ENCODE measurements at regions not wholly inside any gene's neighbourhood (a gene's known extent, or its start where the extent isn't known, plus 50 kb on each side); places are given as distances from the start of the nearest gene placed in this dataset.

DNA sequence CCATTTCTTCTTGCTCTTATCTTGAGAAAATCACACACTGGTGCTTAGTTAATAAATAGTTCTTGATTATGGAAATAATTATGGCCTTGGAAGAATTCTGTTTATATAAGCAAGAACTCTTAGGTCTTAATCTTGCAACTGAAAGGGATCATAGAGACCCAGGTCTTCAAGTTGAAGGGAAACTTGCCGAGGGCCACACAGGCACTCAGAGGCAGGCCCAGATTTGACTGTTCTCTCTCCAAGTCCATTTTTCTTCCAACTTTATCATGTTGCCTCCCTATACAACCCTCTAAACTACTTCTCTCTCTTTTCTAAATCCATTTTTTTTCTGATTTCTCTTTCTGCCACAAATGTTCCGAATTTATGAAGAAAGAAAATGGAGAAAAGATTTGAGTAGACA is 94.5 kb upstream of the RMDN2 start:
- CTCF ChIA-PET = interaction anchor here (1.2 to 7.5 kb wide), 2 partner anchors 48 to 416 kb away, joined by 6 to 59 read pairs; no protein-coding TSS in a partner anchor
- Mint-ChIP-seq H3K4me1 (peaks cover 22% of the 10 kb centered on the region), H3K27me3 (no peaks in the 10 kb centered on the region), H3K4me3 (no peak overlapping the region), H3K27ac (no peak overlapping the region), H3K36me3 (ENCODE audit: low read depth) (no peaks in the 10 kb centered on the region), H3K9me3 (ENCODE audit: low read depth) (no peaks in the 10 kb centered on the region)
- intact Hi-C loops (cut with DNase I, micrococcal nuclease) = loop anchor here in 1 of 2 experiments (5.0 kb wide), 3 partner anchors 193 to 663 kb away; no protein-coding TSS in a partner anchor
- POLR2A ChIA-PET = no interaction called here
- DNase-seq (no peak), ATAC-seq (no peak)

GRCh38 chr2:37831081-37831780 is 93.9 kb upstream of the RMDN2 start:
- intact Hi-C loops (cut with DNase I, micrococcal nuclease) = loop anchor here in 1 of 2 experiments (5.0 kb wide), 3 partner anchors 194 to 664 kb away; no protein-coding TSS in a partner anchor
- CTCF ChIA-PET = interaction anchor here (0.5 to 7.5 kb wide), 4 partner anchors 47 to 435 kb away, joined by 3 to 59 read pairs (median 20); no protein-coding TSS in a partner anchor
- POLR2A ChIA-PET = no interaction called here
- Mint-ChIP-seq H3K27ac (no peak overlapping the region), H3K36me3 (ENCODE audit: low read depth) (no peaks in the 10 kb centered on the region), H3K4me3 (no peak overlapping the region), H3K27me3 (no peaks in the 10 kb centered on the region), H3K4me1 (peaks cover 22% of the 10 kb centered on the region), H3K9me3 (ENCODE audit: low read depth) (no peaks in the 10 kb centered on the region)
- ATAC-seq (no peak), DNase-seq (no peak)

- intact Hi-C loops (cut with DNase I, micrococcal nuclease) = loop anchor here (1.0 to 5.0 kb wide), 9 partner anchors 40 to 665 kb away; no protein-coding TSS in a partner anchor
- no peaks in the 10 kb centered on the region for H3K9me3 Mint-ChIP-seq (ENCODE audit: low read depth)
- ChIA-PET CTCF (interaction anchor here (0.6 to 7.5 kb wide), 21 partner anchors 8 to 457 kb away, joined by 3 to 59 read pairs (median 5); no protein-coding TSS in a partner anchor), POLR2A (no interaction called here)
- DNase-seq (peak; percentile 90), ATAC-seq (peak; percentile 76)
- no peak overlapping the region for H3K4me3 Mint-ChIP-seq
- H3K27me3 Mint-ChIP-seq = no peaks in the 10 kb centered on the region
- H3K27ac Mint-ChIP-seq = peak overlapping the region; percentile 32
- no peaks in the 10 kb centered on the region for H3K36me3 Mint-ChIP-seq (ENCODE audit: low read depth)
- peaks cover 22% of the 10 kb centered on the region for H3K4me1 Mint-ChIP-seq
Measured at GRCh38 chr2:37832590-37833197, 92.4 kb upstream of the RMDN2 start.

DNA sequence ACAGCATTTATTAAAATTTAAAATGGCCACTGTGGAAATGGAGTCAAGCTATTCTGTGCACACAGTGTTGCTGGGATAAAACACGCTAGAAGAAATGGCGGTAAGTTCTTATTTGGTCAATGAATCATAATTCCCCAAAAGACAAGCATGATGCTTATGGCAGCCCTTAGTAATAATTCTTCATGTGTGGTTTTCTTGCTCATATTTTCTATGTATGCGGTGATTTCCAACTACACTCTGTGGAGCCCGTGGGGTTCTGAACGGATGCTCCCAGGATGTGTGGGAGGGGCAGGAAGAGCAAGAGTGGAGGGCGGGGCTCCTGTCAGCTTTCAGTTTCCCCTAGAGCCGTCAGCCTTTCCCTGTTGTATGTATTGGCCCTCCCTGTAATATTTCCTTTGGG is 91.7 kb upstream of the RMDN2 start:
- Mint-ChIP-seq H3K4me1 (peaks cover 22% of the 10 kb centered on the region), H3K36me3 (ENCODE audit: low read depth) (no peaks in the 10 kb centered on the region), H3K9me3 (ENCODE audit: low read depth) (no peaks in the 10 kb centered on the region), H3K27me3 (no peaks in the 10 kb centered on the region), H3K27ac (no peak overlapping the region), H3K4me3 (no peak overlapping the region)
- peak; percentile 72 for ATAC-seq
- intact Hi-C loops (cut with DNase I, micrococcal nuclease) = loop anchor here (1.0 to 5.0 kb wide), 5 partner anchors 39 to 666 kb away; no protein-coding TSS in a partner anchor
- DNase-seq = peak; percentile 47
- POLR2A ChIA-PET = no interaction called here
- CTCF ChIA-PET = interaction anchor here (0.6 to 7.5 kb wide), 15 partner anchors 9 to 458 kb away, joined by 3 to 59 read pairs (median 6); no protein-coding TSS in a partner anchor

GRCh38 chr2:37836270-37836669 is 88.8 kb upstream of the RMDN2 start:
- Mint-ChIP-seq H3K4me3 (no peak overlapping the region), H3K36me3 (ENCODE audit: low read depth) (no peaks in the 10 kb centered on the region), H3K27ac (no peak overlapping the region), H3K9me3 (ENCODE audit: low read depth) (no peaks in the 10 kb centered on the region), H3K4me1 (peaks cover 17% of the 10 kb centered on the region), H3K27me3 (no peaks in the 10 kb centered on the region)
- ChIA-PET CTCF (interaction anchor here (0.5 to 5.3 kb wide), 4 partner anchors 41 to 629 kb away, joined by 3 to 36 read pairs (median 3); no protein-coding TSS in a partner anchor), POLR2A (no interaction called here)
- ATAC-seq = no peak
- intact Hi-C loops (cut with DNase I, micrococcal nuclease) = no loop called here
- no peak for DNase-seq

- H3K4me1 Mint-ChIP-seq = peaks cover 17% of the 10 kb centered on the region
- no peak overlapping the region for H3K27ac Mint-ChIP-seq
- H3K4me3 Mint-ChIP-seq = no peak overlapping the region
- H3K36me3 Mint-ChIP-seq (ENCODE audit: low read depth) = no peaks in the 10 kb centered on the region
- H3K9me3 Mint-ChIP-seq (ENCODE audit: low read depth) = no peaks in the 10 kb centered on the region
- CTCF ChIA-PET = interaction anchor here (0.5 to 1.4 kb wide), 3 partner anchors 41 to 451 kb away, joined by 3 read pairs; no protein-coding TSS in a partner anchor
- intact Hi-C loops (cut with DNase I, micrococcal nuclease) = no loop called here
- no peaks in the 10 kb centered on the region for H3K27me3 Mint-ChIP-seq
- ATAC-seq (no peak), DNase-seq (no peak)
- POLR2A ChIA-PET = no interaction called here
Measured at GRCh38 chr2:37836711-37837110, 88.4 kb upstream of the RMDN2 start.

GRCh38 chr2:37837628-37838328 is 87.3 kb upstream of the RMDN2 start:
- H3K9me3 Mint-ChIP-seq (ENCODE audit: low read depth) = no peaks in the 10 kb centered on the region
- H3K4me1 Mint-ChIP-seq = peaks cover 12% of the 10 kb centered on the region
- CTCF ChIA-PET = interaction anchor here (0.7 kb wide), 2 partner anchors 8 to 422 kb away, joined by 3 to 4 read pairs; no protein-coding TSS in a partner anchor
- ATAC-seq (no peak), DNase-seq (no peak)
- intact Hi-C loops (cut with DNase I, micrococcal nuclease) = no loop called here
- H3K36me3 Mint-ChIP-seq (ENCODE audit: low read depth) = no peaks in the 10 kb centered on the region
- no peak overlapping the region for H3K27ac Mint-ChIP-seq
- no peak overlapping the region for H3K4me3 Mint-ChIP-seq
- POLR2A ChIA-PET = interaction anchor here (0.7 kb wide), 1 partner anchor 485 kb away, joined by 3 read pairs; no protein-coding TSS in a partner anchor
- H3K27me3 Mint-ChIP-seq = peaks cover 7% of the 10 kb centered on the region

GRCh38 chr2:37838541-37839167 is 86.4 kb upstream of the RMDN2 start:
- Mint-ChIP-seq H3K4me3 (no peak overlapping the region), H3K9me3 (ENCODE audit: low read depth) (no peaks in the 10 kb centered on the region), H3K36me3 (ENCODE audit: low read depth) (no peaks in the 10 kb centered on the region), H3K27ac (no peak overlapping the region), H3K27me3 (peaks cover 9% of the 10 kb centered on the region), H3K4me1 (peaks cover 5% of the 10 kb centered on the region)
- POLR2A ChIA-PET = interaction anchor here (0.7 kb wide), 1 partner anchor 486 kb away, joined by 3 read pairs; no protein-coding TSS in a partner anchor
- CTCF ChIA-PET = interaction anchor here (0.7 kb wide), 1 partner anchor 9 kb away, joined by 3 read pairs; no protein-coding TSS in a partner anchor
- no peak for ATAC-seq
- no peak for DNase-seq
- intact Hi-C loops (cut with DNase I, micrococcal nuclease) = no loop called here

- POLR2A ChIA-PET = interaction anchor here (0.6 kb wide), 2 partner anchors 174 to 443 kb away, joined by 3 read pairs; no protein-coding TSS in a partner anchor
Measured at GRCh38 chr2:37839991-37840390, 85.1 kb upstream of the RMDN2 start.

GRCh38 chr2:37842732-37843440 is 82.2 kb upstream of the RMDN2 start:
- H3K4me3 Mint-ChIP-seq = no peak overlapping the region
- ATAC-seq = no peak
- intact Hi-C loops (cut with DNase I, micrococcal nuclease) = no loop called here
- H3K36me3 Mint-ChIP-seq (ENCODE audit: low read depth) = no peaks in the 10 kb centered on the region
- POLR2A ChIA-PET = no interaction called here
- no peak for DNase-seq
- no peaks in the 10 kb centered on the region for H3K9me3 Mint-ChIP-seq (ENCODE audit: low read depth)
- H3K27ac Mint-ChIP-seq = no peak overlapping the region
- H3K27me3 Mint-ChIP-seq = peaks cover 9% of the 10 kb centered on the region
- CTCF ChIA-PET = interaction anchor here (0.7 to 1.2 kb wide), 3 partner anchors 9 to 23 kb away, joined by 3 read pairs; no protein-coding TSS in a partner anchor
- no peaks in the 10 kb centered on the region for H3K4me1 Mint-ChIP-seq

More at GRCh38 chr2:37839991-37840390, 85.1 kb upstream of the RMDN2 start:
- Mint-ChIP-seq H3K27ac (no peak overlapping the region), H3K4me3 (no peak overlapping the region), H3K27me3 (peaks cover 9% of the 10 kb centered on the region), H3K4me1 (no peaks in the 10 kb centered on the region), H3K9me3 (ENCODE audit: low read depth) (no peaks in the 10 kb centered on the region), H3K36me3 (ENCODE audit: low read depth) (no peaks in the 10 kb centered on the region)
- DNase-seq (no peak), ATAC-seq (no peak)
- CTCF ChIA-PET = interaction anchor here (0.6 to 2.4 kb wide), 4 partner anchors 11 to 536 kb away, joined by 3 to 10 read pairs (median 4); no protein-coding TSS in a partner anchor
- intact Hi-C loops (cut with DNase I, micrococcal nuclease) = no loop called here
